ENCODE measurements at regions not wholly inside any gene's neighbourhood (a gene's known extent, or its start where the extent isn't known, plus 50 kb on each side); places are given as distances from the start of the nearest gene placed in this dataset.

GRCh38 chr20:52433326-52434040, 241.9 kb upstream of the ZFP64 start (continued):
- TF ChIP-seq PBX3 (CRISPR knock-in tag; IDR thresholded peaks at IDR 0.05; ENCODE audit: borderline replicate concordance), result no peak
- no peak for TF ChIP-seq ZNF883 (CRISPR knock-in tag; IDR thresholded peaks at IDR 0.05; ENCODE audit: not compliant biosample characterization)
- TF ChIP-seq NR2C2 (CRISPR knock-in tag; IDR thresholded peaks at IDR 0.05; ENCODE audit: borderline replicate concordance), result peak; percentile 62; the same call in 1 of the 2 replicates
- no peak for TF ChIP-seq TRIM22 (IDR thresholded peaks at IDR 0.05)
- no peak for TF ChIP-seq ZNF576 (CRISPR knock-in tag; IDR thresholded peaks at IDR 0.05)
- TF ChIP-seq GZF1 (CRISPR knock-in tag; IDR thresholded peaks at IDR 0.05), result no peak
- no peak for TF ChIP-seq MXD3 (CRISPR knock-in tag; IDR thresholded peaks at IDR 0.05)
- no peak for TF ChIP-seq HES4 (CRISPR knock-in tag; IDR thresholded peaks at IDR 0.05; ENCODE audit: borderline replicate concordance)
- peak; percentile 46; the same call in 1 of the 2 replicates for TF ChIP-seq ZFP1 (CRISPR knock-in tag; IDR thresholded peaks at IDR 0.05)
- TF ChIP-seq GMEB2 (CRISPR knock-in tag; IDR thresholded peaks at IDR 0.05; ENCODE audit: low read depth), result no peak
- peak; percentile 76; the same call in 1 of the 2 replicates for TF ChIP-seq HOMEZ (CRISPR knock-in tag; IDR thresholded peaks at IDR 0.05; ENCODE audit: low read depth)
- peak; percentile 74 for TF ChIP-seq FOXP1 (IDR thresholded peaks at IDR 0.05)
- peak; percentile 96 for TF ChIP-seq FOXP1 (CRISPR knock-in tag; IDR thresholded peaks at IDR 0.05)
- no peak for TF ChIP-seq ZNF792 (CRISPR knock-in tag; IDR thresholded peaks at IDR 0.05)
- no peak for TF ChIP-seq BATF2 (CRISPR knock-in tag; IDR thresholded peaks at IDR 0.05)
- TF ChIP-seq ZSCAN25 (CRISPR knock-in tag; IDR thresholded peaks at IDR 0.05), result peak; percentile 11; the same call in 1 of the 2 replicates
- no peak; the same call in 1 of the 2 replicates for TF ChIP-seq HNF1A (IDR thresholded peaks at IDR 0.05; ENCODE audit: low read depth)
- no peak for TF ChIP-seq HNF1A (CRISPR knock-in tag; IDR thresholded peaks at IDR 0.05; ENCODE audit: borderline replicate concordance)
- TF ChIP-seq ZNF484 (CRISPR knock-in tag; IDR thresholded peaks at IDR 0.05; ENCODE audit: borderline replicate concordance, low read depth), result no peak
